HepG2 (cell line): ENCODE measurements at regions not wholly inside any gene's neighbourhood (a gene's known extent, or its start where the extent isn't known, plus 50 kb on each side); places are given as distances from the start of the nearest gene placed in this dataset.

Experiments
- ATAC-seq: fragments of 200-7000 bp; cut with Tn5 transposase; 3 replicates; pipeline ENCODE4 v1.9.1; 2020; ENCODE audit warnings: mild to moderate bottlenecking, moderate library complexity
- BruUV-seq: library from RNA; stranded (reverse); fragments of 400-500 nt; replicated peaks from 2 replicates; lab custom pipeline; 2021; lab: Mats Ljungman, UMichigan
- CTCF ChIA-PET: fragments of 300-600 bp; formaldehyde crosslinking; extraction: SDS; loops from one replicate; lab custom pipeline; 2021; ENCODE audit warnings: low total read pairs, inconsistent platforms, low intra/inter-chr PET ratio; lab: Yijun Ruan, JAX
- POLR2A ChIA-PET: fragments of 350-600 bp; sonication (Branson Sonifier 250); formaldehyde crosslinking; loops from one replicate; lab custom pipeline; 2020; ENCODE audit warnings: antibody characterized with exemption, inconsistent platforms; lab: Yijun Ruan, JAX
- DNase-seq: peaks from one replicate; pipeline ENCODE4 v3.0.0-alpha.2; 2015; ENCODE audit warnings: low spot score
- FAIRE-seq: peaks from 3 replicates; lab custom pipeline; 2011; peaks lifted over from hg19 to GRCh38; lab: Jason Lieb, UNC
- H2AFZ ChIP-seq: one replicate; pipeline ENCODE4 v1.6.1; 2011; ENCODE audit warnings: low read length, inconsistent platforms
- H3K27ac ChIP-seq: fragments of 300-600 bp; 3 replicates; pipeline ENCODE4 v1.8.0; 2011; ENCODE audit warnings: mixed run types, mild to moderate bottlenecking, mixed read lengths, low read length, inconsistent platforms; ENCODE audit not compliant: insufficient read depth; ENCODE audit errors: extremely low read length
- H3K27me3 ChIP-seq, 2 experiments: fragments of 200-600 bp in 1 of 2; 2 replicates in 1 of 2; 3 replicates in 1 of 2; pipeline versions ENCODE4 v1.6.0 to v1.8.0; 2011; ENCODE audit warnings: low read length in 2 of 2, mild to moderate bottlenecking in 2 of 2, moderate library complexity in 2 of 2, inconsistent platforms in 1 of 2; ENCODE audit not compliant: insufficient read depth in 2 of 2, control insufficient read depth in 1 of 2
- H3K36me3 ChIP-seq, 2 experiments: fragments of 200-600 bp in 1 of 2; replicated peaks in 1 of 2; 2 replicates in 1 of 2; 3 replicates in 1 of 2; pipeline versions ENCODE4 v1.5.1 to v1.8.0; 2011; ENCODE audit warnings: low read length in 2 of 2, inconsistent platforms in 1 of 2; ENCODE audit not compliant: insufficient read depth in 2 of 2, control insufficient read depth in 1 of 2
- H3K4me1 ChIP-seq: 2 replicates; pipeline ENCODE4 v1.5.1; 2012; ENCODE audit warnings: low read length, inconsistent platforms; ENCODE audit not compliant: insufficient read depth
- H3K4me2 ChIP-seq: 2 replicates; pipeline ENCODE4 v1.6.0; 2011; ENCODE audit warnings: low read depth, low read length, inconsistent platforms
- H3K4me3 ChIP-seq, 3 experiments: fragments of 200-600 bp in 1 of 3; sonication (generic), shearing (Covaris generic) in 1 of 3; replicated peaks in 1 of 3; 2 replicates each; pipeline ENCODE4 v1.5.1; 2011 to 2016; ENCODE audit warnings: low read length in 3 of 3, inconsistent platforms in 2 of 3, low read depth in 2 of 3, mild to moderate bottlenecking in 2 of 3, control low read depth in 1 of 3, mixed read lengths in 1 of 3; ENCODE audit not compliant: insufficient read depth in 1 of 3
- H3K79me2 ChIP-seq: one replicate; pipeline ENCODE4 v1.6.1; 2011; ENCODE audit warnings: low read length, inconsistent platforms; ENCODE audit not compliant: insufficient read depth
- H3K9ac ChIP-seq: 2 replicates; pipeline ENCODE4 v1.6.0; 2011; ENCODE audit warnings: mild to moderate bottlenecking, low read depth, low read length, inconsistent platforms; ENCODE audit not compliant: insufficient read depth
- H3K9me3 ChIP-seq: 2 replicates; pipeline ENCODE4 v1.5.1; 2012; ENCODE audit warnings: mild to moderate bottlenecking, low read length
- H4K20me1 ChIP-seq: 2 replicates; pipeline ENCODE4 v1.6.0; 2011; ENCODE audit warnings: inconsistent platforms, mild to moderate bottlenecking, low read length, moderate library complexity; ENCODE audit not compliant: insufficient read depth
- FOXK1 ChIP-seq: sonication (generic); formaldehyde crosslinking; IDR thresholded peaks from 2 replicates; pipeline ENCODE4 v1.4.0; 2020; ENCODE audit warnings: low read depth, missing genetic modification reagents, borderline replicate concordance
- GATAD2A ChIP-seq: IDR thresholded peaks from 2 replicates; pipeline ENCODE4 v1.6.1; 2016
- GTF2F1 ChIP-seq: fragments of 150-350 bp; IDR thresholded peaks from 2 replicates; pipeline ENCODE4 v1.6.1; 2014; ENCODE audit warnings: low read length
- MAF1 ChIP-seq: sonication (generic); formaldehyde crosslinking; IDR thresholded peaks from 2 replicates; pipeline ENCODE4 v1.5.0; 2020; ENCODE audit warnings: missing genetic modification reagents, borderline replicate concordance
- MIER2 ChIP-seq: IDR thresholded peaks from 2 replicates; pipeline ENCODE4 v1.6.1; 2016; ENCODE audit warnings: missing biosample characterization, missing genetic modification reagents
- ZNF264 ChIP-seq: sonication (generic); formaldehyde crosslinking; IDR thresholded peaks from 2 replicates; pipeline ENCODE4 v1.4.0; 2020; ENCODE audit warnings: missing genetic modification reagents
- ZNF652 ChIP-seq: IDR thresholded peaks from 2 replicates; pipeline ENCODE4 v1.6.1; 2016; ENCODE audit warnings: low read depth, borderline replicate concordance
- ZNF749 ChIP-seq: sonication (generic); formaldehyde crosslinking; IDR thresholded peaks from 2 replicates; pipeline ENCODE4 v1.8.0; 2022; ENCODE audit warnings: mild to moderate bottlenecking, missing genetic modification reagents, moderate library complexity, borderline replicate concordance
- whole genome bisulfite sequencing: methylation state at CpG from one replicate; pipeline ENCODE4 v1.1.6; 2017; ENCODE audit warnings: low lambda C conversion rate; 5-methylcytosine and 5-hydroxymethylcytosine counted together
- in situ Hi-C: cut with HindIII; loops from 2 replicates; pipeline ENCODE4 v1.10.0; 2017; ENCODE audit warnings: low pct_unique_long_range_greater_than_20kb; ENCODE audit not compliant: extremely low pct_ligation_motif_present
- intact Hi-C: fragments of 100-400 bp; cut with micrococcal nuclease; formaldehyde crosslinking; loops from one replicate; pipeline ENCODE4 v1.10.0; 2022; ENCODE audit not compliant: unreplicated experiment
- TF ChIP-seq, protein P1 (sequence below): IDR thresholded peaks from 2 replicates; pipeline ENCODE4 v1.6.1; 2016; ENCODE audit warnings: control low read depth
- TF ChIP-seq, protein P2 (sequence below): sonication (generic); formaldehyde crosslinking; conservative IDR thresholded peaks from 2 replicates; pipeline ENCODE4 v1.8.0; 2022; ENCODE audit warnings: mild to moderate bottlenecking, moderate library complexity, missing genetic modification reagents

GRCh38 chr20:60584221-60584620, 626.0 kb downstream of the CDH26 start:
- POLR2A ChIA-PET = no interaction called here
- WGBS = 2% methylated on average over 4 of the region's 4 CpGs
- in situ Hi-C loops (no loop called here), intact Hi-C loops (no loop called here)
- FAIRE-seq (no peak), DNase-seq (no peak), ATAC-seq (no peak)
- H3K9ac ChIP-seq = no peak overlapping the region
- H4K20me1 ChIP-seq = no peaks in the 10 kb centered on the region
- no peaks in the 10 kb centered on the region for H3K79me2 ChIP-seq
- H3K4me3 ChIP-seq = no peak overlapping the region
- CTCF ChIA-PET = no interaction called here
- no peak overlapping the region for H3K27ac ChIP-seq
- H3K4me1 ChIP-seq = no peaks in the 10 kb centered on the region
- H3K4me2 ChIP-seq = no peak overlapping the region
- H2AFZ ChIP-seq = no peak overlapping the region
- BruUV-seq = no TSS peak
- TF ChIP-seq ZNF652 (CRISPR knock-in tag) = no peak
- TF ChIP-seq ZNF264 (CRISPR knock-in tag) = no peak
- TF ChIP-seq, protein P1, sequence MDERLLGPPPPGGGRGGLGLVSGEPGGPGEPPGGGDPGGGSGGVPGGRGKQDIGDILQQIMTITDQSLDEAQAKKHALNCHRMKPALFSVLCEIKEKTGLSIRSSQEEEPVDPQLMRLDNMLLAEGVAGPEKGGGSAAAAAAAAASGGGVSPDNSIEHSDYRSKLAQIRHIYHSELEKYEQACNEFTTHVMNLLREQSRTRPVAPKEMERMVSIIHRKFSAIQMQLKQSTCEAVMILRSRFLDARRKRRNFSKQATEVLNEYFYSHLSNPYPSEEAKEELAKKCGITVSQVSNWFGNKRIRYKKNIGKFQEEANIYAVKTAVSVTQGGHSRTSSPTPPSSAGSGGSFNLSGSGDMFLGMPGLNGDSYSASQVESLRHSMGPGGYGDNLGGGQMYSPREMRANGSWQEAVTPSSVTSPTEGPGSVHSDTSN (CRISPR knock-in tag) = no peak
- no peak for TF ChIP-seq FOXK1 (CRISPR knock-in tag)
- no peak for TF ChIP-seq MIER2 (CRISPR knock-in tag)
- no peak for TF ChIP-seq MAF1 (CRISPR knock-in tag)
- no peak for TF ChIP-seq GTF2F1
- TF ChIP-seq, protein P2, sequence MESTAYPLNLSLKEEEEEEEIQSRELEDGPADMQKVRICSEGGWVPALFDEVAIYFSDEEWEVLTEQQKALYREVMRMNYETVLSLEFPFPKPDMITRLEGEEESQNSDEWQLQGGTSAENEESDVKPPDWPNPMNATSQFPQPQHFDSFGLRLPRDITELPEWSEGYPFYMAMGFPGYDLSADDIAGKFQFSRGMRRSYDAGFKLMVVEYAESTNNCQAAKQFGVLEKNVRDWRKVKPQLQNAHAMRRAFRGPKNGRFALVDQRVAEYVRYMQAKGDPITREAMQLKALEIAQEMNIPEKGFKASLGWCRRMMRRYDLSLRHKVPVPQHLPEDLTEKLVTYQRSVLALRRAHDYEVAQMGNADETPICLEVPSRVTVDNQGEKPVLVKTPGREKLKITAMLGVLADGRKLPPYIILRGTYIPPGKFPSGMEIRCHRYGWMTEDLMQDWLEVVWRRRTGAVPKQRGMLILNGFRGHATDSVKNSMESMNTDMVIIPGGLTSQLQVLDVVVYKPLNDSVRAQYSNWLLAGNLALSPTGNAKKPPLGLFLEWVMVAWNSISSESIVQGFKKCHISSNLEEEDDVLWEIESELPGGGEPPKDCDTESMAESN (CRISPR knock-in tag) = no peak
- no peak for TF ChIP-seq ZNF749 (CRISPR knock-in tag)
- TF ChIP-seq GATAD2A = no peak
- peaks cover 93% of the 10 kb centered on the region for H3K9me3 ChIP-seq
- no peaks in the 10 kb centered on the region for H3K27me3 ChIP-seq
- no peaks in the 10 kb centered on the region for H3K36me3 ChIP-seq
